GM06990 (cell line): ENCODE measurements at regions not wholly inside any gene's neighbourhood (a gene's known extent, or its start where the extent isn't known, plus 50 kb on each side); places are given as distances from the start of the nearest gene placed in this dataset.

ENCODE experiments used
- DNase-seq: peaks from one replicate; pipeline ENCODE4 v3.0.0-alpha.2; 2011; ENCODE audit not compliant: insufficient read length; ENCODE audit errors: extremely low read depth
- H3K27me3 ChIP-seq: replicated peaks from 2 replicates; pipeline ENCODE4 v1.6.0; 2011; ENCODE audit warnings: low read length; ENCODE audit not compliant: control insufficient read depth, insufficient read depth
- H3K36me3 ChIP-seq: 2 replicates; pipeline ENCODE4 v1.5.1; 2011; ENCODE audit warnings: low read length; ENCODE audit not compliant: control insufficient read depth, insufficient read depth
- H3K4me3 ChIP-seq: replicated peaks from 2 replicates; pipeline ENCODE4 v1.5.1; 2011; ENCODE audit warnings: low read depth, mild to moderate bottlenecking, control low read depth, low read length
- CTCF ChIP-seq: IDR thresholded peaks from 2 replicates; pipeline ENCODE4 v1.5.1; 2011; ENCODE audit warnings: low read length, control low read depth, mild to moderate bottlenecking, inconsistent platforms; ENCODE audit not compliant: insufficient read depth, poor library complexity, severe bottlenecking

DNA sequence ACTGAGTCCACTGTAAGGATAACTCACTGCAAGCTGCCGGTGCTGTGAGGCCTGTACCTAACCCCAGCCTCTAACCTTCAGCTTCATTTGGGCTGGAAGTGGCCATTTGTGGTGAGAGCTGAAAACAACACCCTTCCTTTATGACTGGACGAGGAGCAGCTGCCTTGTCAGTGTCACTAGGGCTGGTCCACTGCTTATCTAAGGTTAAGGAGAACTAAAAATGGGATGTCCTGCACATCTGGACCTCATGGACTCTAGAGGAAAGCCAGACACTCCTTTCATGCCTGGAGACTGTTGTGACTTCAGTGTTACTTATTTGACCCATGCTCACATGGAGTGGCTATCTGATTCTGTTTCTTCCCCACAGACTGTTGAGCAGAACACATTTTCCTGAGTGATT is 139.9 kb downstream of the ZNF518B start:
- no peak for TF ChIP-seq CTCF
- no peak for DNase-seq
- H3K36me3 ChIP-seq = no peaks in the 10 kb centered on the region
- H3K27me3 ChIP-seq = no peaks in the 10 kb centered on the region
- no peak overlapping the region for H3K4me3 ChIP-seq

DNA sequence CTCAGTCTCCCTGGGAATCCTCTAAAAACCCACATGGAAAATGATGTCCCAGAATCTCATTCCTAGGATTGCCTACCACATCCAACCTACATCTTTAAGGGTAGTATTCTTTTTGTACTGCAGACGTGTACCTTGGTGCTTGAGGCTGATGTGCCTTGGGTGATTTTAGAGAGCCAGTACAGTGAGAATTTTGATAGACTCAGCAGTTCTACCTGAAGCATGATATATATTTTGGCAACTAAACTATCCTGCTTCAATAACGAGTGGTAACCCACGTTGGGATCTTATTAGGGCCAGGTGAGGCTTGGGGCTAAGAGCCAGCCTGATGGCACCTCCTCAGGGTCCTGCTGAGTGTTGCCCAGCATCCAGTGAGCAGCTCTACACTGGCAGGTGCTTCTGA is 140.4 kb downstream of the ZNF518B start:
- Histone ChIP-seq H3K4me3 (no peak overlapping the region), H3K27me3 (no peaks in the 10 kb centered on the region), H3K36me3 (no peaks in the 10 kb centered on the region)
- no peak for DNase-seq
- TF ChIP-seq CTCF = no peak

DNA sequence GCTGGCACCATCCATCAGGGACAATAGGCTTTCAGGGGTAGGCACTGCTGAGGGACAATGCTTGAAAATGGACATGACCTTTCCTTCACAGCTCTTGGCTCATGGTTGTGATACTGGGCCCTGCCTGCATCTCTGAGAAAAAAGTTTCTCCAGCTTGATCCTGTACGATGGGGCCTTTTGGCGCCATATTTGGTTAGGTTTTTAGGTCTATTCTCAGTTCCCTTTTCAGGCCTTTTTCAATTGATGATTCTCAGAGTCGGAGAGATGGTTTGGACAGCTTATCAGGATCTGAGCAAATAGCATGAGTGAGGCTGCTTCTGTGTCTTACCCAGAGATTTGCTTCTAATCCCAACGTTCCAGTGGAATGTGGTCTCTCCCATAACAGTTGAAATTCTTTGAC is 141.6 kb downstream of the ZNF518B start:
- Histone ChIP-seq H3K27me3 (no peaks in the 10 kb centered on the region), H3K36me3 (no peaks in the 10 kb centered on the region), H3K4me3 (no peak overlapping the region)
- TF ChIP-seq CTCF = no peak
- no peak for DNase-seq

GRCh38 chr4:10312568-10312967 is 144.7 kb downstream of the ZNF518B start:
- Histone ChIP-seq H3K27me3 (no peaks in the 10 kb centered on the region; the same call in none of the 2 replicates), H3K36me3 (no peaks in the 10 kb centered on the region), H3K4me3 (no peak overlapping the region)
- no peak for TF ChIP-seq CTCF
- no peak for DNase-seq

GRCh38 chr4:10311939-10312338 is 145.3 kb downstream of the ZNF518B start:
- no peak for DNase-seq
- Histone ChIP-seq H3K36me3 (no peaks in the 10 kb centered on the region), H3K27me3 (no peaks in the 10 kb centered on the region; the same call in none of the 2 replicates), H3K4me3 (no peak overlapping the region)
- no peak for TF ChIP-seq CTCF

DNA sequence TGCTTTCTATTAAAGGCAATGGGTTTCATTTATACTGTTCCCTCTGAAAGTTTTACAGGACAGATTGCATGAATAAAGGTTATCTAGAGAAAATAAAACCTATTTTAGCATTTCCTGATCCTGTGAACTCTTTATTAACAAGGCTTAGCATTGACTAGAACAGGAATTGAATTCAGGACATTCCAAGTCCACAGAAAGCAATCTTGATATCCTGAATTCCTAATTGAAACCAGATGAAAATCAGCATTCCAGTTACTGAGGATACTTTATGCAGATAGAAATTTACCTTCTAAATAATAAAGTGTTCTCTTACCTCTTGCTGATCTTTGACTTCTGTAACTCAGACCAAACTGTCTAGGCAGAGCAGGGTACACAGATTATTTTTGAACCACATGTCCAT is 151.4 kb downstream of the ZNF518B start:
- no peaks in the 10 kb centered on the region for H3K36me3 ChIP-seq
- no peaks in the 10 kb centered on the region; the same call in none of the 2 replicates for H3K27me3 ChIP-seq
- no peak for DNase-seq
- H3K4me3 ChIP-seq = no peak overlapping the region
- TF ChIP-seq CTCF = no peak
